ENCODE measurements at regions not wholly inside any gene's neighbourhood (a gene's known extent, or its start where the extent isn't known, plus 50 kb on each side); places are given as distances from the start of the nearest gene placed in this dataset.

DNA sequence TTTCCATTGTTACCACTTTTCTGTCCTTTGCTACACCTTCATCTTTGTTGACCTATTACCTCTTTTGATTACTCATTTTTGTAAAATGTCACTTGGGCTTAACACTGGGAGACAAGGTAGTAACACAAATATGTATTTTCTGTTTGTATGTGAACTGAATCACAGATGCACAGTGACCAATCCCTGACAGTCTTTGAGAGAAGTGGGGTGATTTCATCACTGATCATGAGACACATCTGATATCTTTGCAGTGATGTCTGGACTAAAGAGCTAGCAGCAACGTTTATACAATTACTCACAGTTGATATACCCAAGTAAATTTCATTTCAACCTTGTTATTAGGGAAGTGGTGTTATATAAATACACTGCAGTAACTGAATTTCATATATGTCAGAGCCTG is 1397.4 kb upstream of the SPRY2 start:
- H3K27ac ChIP-seq (ENCODE audit: low read length): no peak overlapping the region
- H3K36me3 Mint-ChIP-seq: no peaks in the 10 kb centered on the region
- POLR2A ChIA-PET: no interaction called here
- H3K9me3 Mint-ChIP-seq: peaks cover 16 to 26% (median 18%) of the 10 kb centered on the region in 3 donors
- CTCF ChIA-PET: no interaction called here
- H3K4me1 ChIP-seq (ENCODE audit: control insufficient read depth in 1 of 2, extremely low read depth in 1 of 2, insufficient read depth in 2 of 2, low read length in 2 of 2): no peaks in the 10 kb centered on the region
- peaks cover 3% of the 10 kb centered on the region for H3K9me3 ChIP-seq
- WGBS (ENCODE audit: insufficient coverage): no CpG with 5 or more reads among the region's 1 CpG
- no peak overlapping the region for H3K4me3 ChIP-seq (ENCODE audit: control insufficient read depth in 1 of 2, extremely low read depth in 1 of 2, low read length in 1 of 2)
- H3K27me3 ChIP-seq (replicated peaks in 1 of 2; ENCODE audit: control insufficient read depth in 2 of 2, extremely low read depth in 1 of 2, insufficient read depth in 2 of 2, low read length in 1 of 2): no peaks in the 10 kb centered on the region
- no peak for ATAC-seq (replicated peaks in 1 of 4)
- no peak overlapping the region for H3K4me3 Mint-ChIP-seq
- H3K4me1 Mint-ChIP-seq: no peaks in the 10 kb centered on the region
- no peak overlapping the region for H3K27ac Mint-ChIP-seq
- no peak for DNase-seq
- no peaks in the 10 kb centered on the region for H3K36me3 ChIP-seq (ENCODE audit: control insufficient read depth in 2 of 2, extremely low read depth in 1 of 2, insufficient read depth in 1 of 2, low read length in 1 of 2)
- H3K27me3 Mint-ChIP-seq: no peaks in the 10 kb centered on the region

DNA sequence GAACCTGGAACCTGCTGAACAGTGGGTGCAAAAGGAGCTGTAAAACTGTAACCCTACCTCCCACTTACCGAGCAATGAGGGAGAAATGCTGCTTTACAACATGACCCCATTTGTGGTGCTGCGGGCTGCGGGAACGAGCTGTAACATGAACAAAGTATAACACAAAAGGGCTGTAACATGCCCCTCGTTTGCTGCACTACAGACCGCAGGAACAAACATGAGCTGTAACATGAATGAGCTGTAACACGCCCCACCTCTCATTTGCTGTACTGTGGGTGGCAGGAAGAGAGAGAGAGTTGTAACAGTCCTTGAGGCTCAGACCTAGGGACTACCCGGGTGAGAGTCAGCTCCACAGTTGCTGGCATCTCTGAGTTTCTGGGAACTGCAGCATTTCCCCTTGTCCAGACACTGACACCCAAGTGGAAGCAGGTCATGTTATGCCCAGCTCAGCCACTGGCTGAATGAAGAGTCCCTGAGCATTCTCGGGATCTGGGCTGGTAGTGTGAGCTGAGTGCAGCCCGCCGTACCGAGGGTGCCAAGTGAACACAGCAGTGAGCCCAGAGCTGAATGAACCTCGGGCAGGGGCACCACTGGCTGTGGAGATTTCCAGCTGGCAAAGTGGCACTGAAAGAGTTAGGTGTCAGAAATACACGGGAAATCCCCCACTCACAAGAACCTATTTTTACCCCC is 1385.3 kb upstream of the SPRY2 start:
- WGBS (ENCODE audit: insufficient coverage): 92% methylated on average over 10 of the region's 14 CpGs
- H3K4me1 ChIP-seq (ENCODE audit: control insufficient read depth in 1 of 2, extremely low read depth in 1 of 2, insufficient read depth in 2 of 2, low read length in 2 of 2): no peaks in the 10 kb centered on the region
- H3K9me3 ChIP-seq: no peaks in the 10 kb centered on the region
- no peak overlapping the region for H3K27ac ChIP-seq (ENCODE audit: low read length)
- H3K36me3 ChIP-seq (ENCODE audit: control insufficient read depth in 2 of 2, extremely low read depth in 1 of 2, insufficient read depth in 1 of 2, low read length in 1 of 2): no peaks in the 10 kb centered on the region
- ChIA-PET POLR2A (no interaction called here), CTCF (no interaction called here)
- H3K27ac Mint-ChIP-seq: no peak overlapping the region
- H3K4me1 Mint-ChIP-seq: no peaks in the 10 kb centered on the region
- DNase-seq: no peak
- H3K4me3 Mint-ChIP-seq: no peak overlapping the region
- H3K27me3 ChIP-seq (replicated peaks in 1 of 2; ENCODE audit: control insufficient read depth in 2 of 2, extremely low read depth in 1 of 2, insufficient read depth in 2 of 2, low read length in 1 of 2): no peaks in the 10 kb centered on the region
- no peaks in the 10 kb centered on the region for H3K27me3 Mint-ChIP-seq
- ATAC-seq (replicated peaks in 1 of 4): no peak
- no peaks in the 10 kb centered on the region for H3K36me3 Mint-ChIP-seq
- peaks cover 15 to 23% (median 16%) of the 10 kb centered on the region in 3 donors for H3K9me3 Mint-ChIP-seq
- no peak overlapping the region for H3K4me3 ChIP-seq (ENCODE audit: control insufficient read depth in 1 of 2, extremely low read depth in 1 of 2, low read length in 1 of 2)

DNA sequence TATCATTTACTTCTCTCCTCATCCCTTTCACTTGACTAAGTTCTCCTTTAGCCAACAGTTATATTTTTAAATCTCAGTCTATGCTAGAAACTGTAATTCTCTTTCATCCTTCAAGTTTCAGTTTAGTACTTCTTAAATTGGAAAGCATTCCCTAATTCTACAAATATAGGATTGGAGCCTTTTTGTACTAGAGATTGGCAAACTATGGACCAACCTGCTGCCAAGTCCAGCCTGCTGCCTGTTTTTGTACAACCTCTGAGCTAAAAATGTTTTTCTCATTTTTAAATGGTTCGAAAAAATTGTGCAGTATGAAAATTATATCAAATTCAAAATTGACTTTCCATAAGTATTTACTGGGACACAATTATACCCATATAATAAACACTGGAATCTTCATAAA is 1381.5 kb upstream of the SPRY2 start:
- ATAC-seq (replicated peaks in 1 of 4) (no peak), DNase-seq (no peak)
- ChIA-PET CTCF (no interaction called here), POLR2A (no interaction called here)
- Mint-ChIP-seq H3K4me3 (no peak overlapping the region), H3K36me3 (no peaks in the 10 kb centered on the region), H3K27me3 (no peaks in the 10 kb centered on the region), H3K9me3 (peaks cover 5 to 18% (median 9%) of the 10 kb centered on the region in 3 donors), H3K4me1 (no peaks in the 10 kb centered on the region), H3K27ac (no peak overlapping the region)
- Histone ChIP-seq H3K9me3 (peaks cover 2% of the 10 kb centered on the region), H3K4me1 (ENCODE audit: control insufficient read depth in 1 of 2, extremely low read depth in 1 of 2, insufficient read depth in 2 of 2, low read length in 2 of 2) (no peaks in the 10 kb centered on the region), H3K4me3 (ENCODE audit: control insufficient read depth in 1 of 2, extremely low read depth in 1 of 2, low read length in 1 of 2) (no peak overlapping the region), H3K27me3 (replicated peaks in 1 of 2; ENCODE audit: control insufficient read depth in 2 of 2, extremely low read depth in 1 of 2, insufficient read depth in 2 of 2, low read length in 1 of 2) (no peaks in the 10 kb centered on the region), H3K27ac (ENCODE audit: low read length) (no peak overlapping the region), H3K36me3 (ENCODE audit: control insufficient read depth in 2 of 2, extremely low read depth in 1 of 2, insufficient read depth in 1 of 2, low read length in 1 of 2) (no peaks in the 10 kb centered on the region)
- WGBS (ENCODE audit: insufficient coverage): no CpG with 5 or more reads among the region's 1 CpG

DNA sequence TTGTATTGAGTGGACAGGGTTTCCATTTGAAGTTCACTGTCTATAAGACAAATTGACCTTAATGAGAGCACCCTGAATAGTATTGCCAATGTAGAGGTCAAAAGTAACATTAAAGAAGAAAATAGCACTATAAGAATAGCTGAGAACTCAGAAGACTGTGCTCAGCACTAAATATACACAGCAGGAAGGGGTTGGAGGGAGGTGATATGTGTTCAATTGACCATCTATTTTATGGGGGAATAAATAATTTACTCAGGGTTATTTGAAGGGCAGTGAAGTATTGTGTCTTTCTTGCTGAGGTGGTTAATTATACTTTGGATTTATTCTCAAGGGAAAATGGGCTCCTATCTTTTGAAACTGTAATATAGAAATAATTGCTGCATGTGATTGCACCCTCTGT is 1380.5 kb upstream of the SPRY2 start:
- no peak overlapping the region for H3K4me3 ChIP-seq (ENCODE audit: control insufficient read depth in 1 of 2, extremely low read depth in 1 of 2, low read length in 1 of 2)
- H3K36me3 ChIP-seq (ENCODE audit: control insufficient read depth in 2 of 2, extremely low read depth in 1 of 2, insufficient read depth in 1 of 2, low read length in 1 of 2): no peaks in the 10 kb centered on the region
- H3K36me3 Mint-ChIP-seq: no peaks in the 10 kb centered on the region
- no peaks in the 10 kb centered on the region for H3K4me1 Mint-ChIP-seq
- CTCF ChIA-PET: no interaction called here
- H3K9me3 ChIP-seq: peaks cover 2% of the 10 kb centered on the region
- H3K9me3 Mint-ChIP-seq: peaks cover 5 to 12% (median 7%) of the 10 kb centered on the region in 3 donors
- no peaks in the 10 kb centered on the region for H3K4me1 ChIP-seq (ENCODE audit: control insufficient read depth in 1 of 2, extremely low read depth in 1 of 2, insufficient read depth in 2 of 2, low read length in 2 of 2)
- no peaks in the 10 kb centered on the region for H3K27me3 Mint-ChIP-seq
- DNase-seq: no peak
- H3K27ac Mint-ChIP-seq: no peak overlapping the region
- no peak overlapping the region for H3K4me3 Mint-ChIP-seq
- H3K27ac ChIP-seq (ENCODE audit: low read length): no peak overlapping the region
- POLR2A ChIA-PET: no interaction called here
- no peaks in the 10 kb centered on the region for H3K27me3 ChIP-seq (replicated peaks in 1 of 2; ENCODE audit: control insufficient read depth in 2 of 2, extremely low read depth in 1 of 2, insufficient read depth in 2 of 2, low read length in 1 of 2)
- no peak for ATAC-seq (replicated peaks in 1 of 4)

DNA sequence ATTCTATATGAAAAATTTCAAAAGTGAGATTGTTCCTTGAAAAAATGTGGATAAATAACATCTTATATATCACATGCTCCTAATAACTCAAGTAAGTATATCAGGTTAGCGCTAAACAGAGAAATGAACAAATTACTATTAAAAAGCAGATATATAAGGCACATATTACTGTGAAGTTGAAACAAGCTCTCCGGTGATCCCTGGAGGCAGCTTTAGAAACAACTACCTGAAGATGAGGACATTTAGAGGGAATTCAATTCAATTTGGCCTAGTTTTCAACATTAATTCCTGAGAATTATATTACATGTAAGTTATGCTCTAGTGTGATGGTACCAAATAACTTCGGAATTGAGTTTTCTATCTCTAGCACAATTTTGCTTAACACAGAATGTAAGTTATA is 1373.6 kb upstream of the SPRY2 start:
- no peak overlapping the region for H3K4me3 Mint-ChIP-seq
- CTCF ChIA-PET: no interaction called here
- no peak for ATAC-seq (replicated peaks in 1 of 4)

DNA sequence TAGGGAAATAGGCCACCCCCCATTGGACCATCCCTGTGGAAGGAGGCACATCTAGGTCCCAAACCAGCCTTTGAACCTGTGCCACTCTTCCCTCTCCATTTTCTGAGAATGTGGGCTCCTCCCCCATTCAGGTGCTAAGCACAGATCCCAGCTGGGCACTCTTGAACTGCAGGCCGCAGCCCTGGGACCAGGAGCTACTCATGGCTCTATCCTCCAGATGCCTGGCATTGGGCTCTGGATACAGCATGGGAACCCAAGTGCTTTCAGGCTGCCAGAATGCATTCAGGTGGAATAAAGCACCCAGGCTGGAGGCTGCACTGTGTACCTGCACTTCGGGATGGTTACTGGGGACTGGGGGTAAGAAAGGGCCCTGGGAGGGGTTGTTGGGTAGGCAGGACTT is 1372.3 kb upstream of the SPRY2 start:
- H3K36me3 ChIP-seq (ENCODE audit: control insufficient read depth in 2 of 2, extremely low read depth in 1 of 2, insufficient read depth in 1 of 2, low read length in 1 of 2): no peaks in the 10 kb centered on the region
- Mint-ChIP-seq H3K27ac (no peak overlapping the region), H3K9me3 (peaks cover 9 to 25% (median 15%) of the 10 kb centered on the region in 3 donors), H3K36me3 (no peaks in the 10 kb centered on the region), H3K27me3 (no peaks in the 10 kb centered on the region), H3K4me3 (no peak overlapping the region), H3K4me1 (no peaks in the 10 kb centered on the region)
- peaks cover 2% of the 10 kb centered on the region for H3K9me3 ChIP-seq
- ATAC-seq (replicated peaks in 1 of 4) (no peak), DNase-seq (no peak)
- H3K4me3 ChIP-seq (ENCODE audit: control insufficient read depth in 1 of 2, extremely low read depth in 1 of 2, low read length in 1 of 2): no peak overlapping the region
- no peaks in the 10 kb centered on the region for H3K27me3 ChIP-seq (replicated peaks in 1 of 2; ENCODE audit: control insufficient read depth in 2 of 2, extremely low read depth in 1 of 2, insufficient read depth in 2 of 2, low read length in 1 of 2)
- ChIA-PET CTCF (no interaction called here), POLR2A (no interaction called here)
- WGBS (ENCODE audit: insufficient coverage): 61% methylated on average over 2 of the region's 2 CpGs
- H3K4me1 ChIP-seq (ENCODE audit: control insufficient read depth in 1 of 2, extremely low read depth in 1 of 2, insufficient read depth in 2 of 2, low read length in 2 of 2): no peaks in the 10 kb centered on the region
- no peak overlapping the region for H3K27ac ChIP-seq (ENCODE audit: low read length)

More for the DNA sequence above, 1373.6 kb upstream of the SPRY2 start:
- H3K4me1 ChIP-seq (ENCODE audit: control insufficient read depth in 1 of 2, extremely low read depth in 1 of 2, insufficient read depth in 2 of 2, low read length in 2 of 2): no peaks in the 10 kb centered on the region
- Mint-ChIP-seq H3K27me3 (no peaks in the 10 kb centered on the region), H3K36me3 (no peaks in the 10 kb centered on the region), H3K9me3 (peaks cover 10 to 23% (median 11%) of the 10 kb centered on the region in 3 donors), H3K4me1 (no peaks in the 10 kb centered on the region), H3K27ac (no peak overlapping the region)
- peaks cover 2% of the 10 kb centered on the region for H3K9me3 ChIP-seq
- H3K36me3 ChIP-seq (ENCODE audit: control insufficient read depth in 2 of 2, extremely low read depth in 1 of 2, insufficient read depth in 1 of 2, low read length in 1 of 2): no peaks in the 10 kb centered on the region
- H3K27me3 ChIP-seq (replicated peaks in 1 of 2; ENCODE audit: control insufficient read depth in 2 of 2, extremely low read depth in 1 of 2, insufficient read depth in 2 of 2, low read length in 1 of 2): no peaks in the 10 kb centered on the region
- POLR2A ChIA-PET: no interaction called here
- DNase-seq: no peak
- H3K4me3 ChIP-seq (ENCODE audit: control insufficient read depth in 1 of 2, extremely low read depth in 1 of 2, low read length in 1 of 2): no peak overlapping the region
- H3K27ac ChIP-seq (ENCODE audit: low read length): no peak overlapping the region
- no CpG with 5 or more reads among the region's 3 CpGs for WGBS (ENCODE audit: insufficient coverage)

DNA sequence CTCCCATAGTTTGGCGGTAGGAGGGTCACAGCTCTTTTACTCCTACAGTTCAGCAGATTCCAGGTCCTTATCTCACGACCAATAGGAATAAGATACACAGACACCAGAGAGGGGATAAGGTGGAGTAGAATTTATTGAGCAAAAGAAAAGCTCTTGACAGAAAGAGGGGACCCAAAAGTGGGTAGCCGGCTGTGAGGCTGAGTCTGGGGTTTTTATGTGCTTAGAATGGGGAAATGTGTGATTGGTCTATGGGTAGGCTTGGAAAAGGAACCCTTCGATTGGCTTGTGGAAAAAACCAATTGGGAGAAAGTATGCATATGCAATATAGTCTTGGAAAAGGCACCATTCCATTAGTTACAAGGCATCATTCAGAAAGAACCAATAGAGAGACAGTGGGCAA is 1356.9 kb upstream of the SPRY2 start:
- H3K4me3 Mint-ChIP-seq: no peak overlapping the region
- Histone ChIP-seq H3K27me3 (replicated peaks in 1 of 2; ENCODE audit: control insufficient read depth in 2 of 2, extremely low read depth in 1 of 2, insufficient read depth in 2 of 2, low read length in 1 of 2) (no peaks in the 10 kb centered on the region), H3K36me3 (ENCODE audit: control insufficient read depth in 2 of 2, extremely low read depth in 1 of 2, insufficient read depth in 1 of 2, low read length in 1 of 2) (no peaks in the 10 kb centered on the region), H3K27ac (ENCODE audit: low read length) (no peak overlapping the region), H3K4me1 (ENCODE audit: control insufficient read depth in 1 of 2, extremely low read depth in 1 of 2, insufficient read depth in 2 of 2, low read length in 2 of 2) (no peaks in the 10 kb centered on the region), H3K9me3 (peaks cover 3% of the 10 kb centered on the region), H3K4me3 (ENCODE audit: control insufficient read depth in 1 of 2, extremely low read depth in 1 of 2, low read length in 1 of 2) (no peak overlapping the region)
- no peaks in the 10 kb centered on the region for H3K4me1 Mint-ChIP-seq
- no peak overlapping the region for H3K27ac Mint-ChIP-seq
- WGBS (ENCODE audit: insufficient coverage): 83% methylated on average over 1 of the region's 4 CpGs
- ChIA-PET POLR2A (no interaction called here), CTCF (no interaction called here)
- DNase-seq (no peak), ATAC-seq (replicated peaks in 1 of 4) (no peak)
- no peaks in the 10 kb centered on the region for H3K27me3 Mint-ChIP-seq
- no peaks in the 10 kb centered on the region for H3K36me3 Mint-ChIP-seq
- peaks cover 4 to 34% (median 12%) of the 10 kb centered on the region in 3 donors for H3K9me3 Mint-ChIP-seq
